AG04449 (cell line): ENCODE measurements at regions not wholly inside any gene's neighbourhood (a gene's known extent, or its start where the extent isn't known, plus 50 kb on each side); places are given as distances from the start of the nearest gene placed in this dataset.

Experiments used
- CTCF ChIA-PET: fragments of 350-600 bp; formaldehyde crosslinking; extraction: SDS; loops from one replicate; lab custom pipeline; 2021; ENCODE audit warnings: antibody characterized with exemption; lab: Yijun Ruan, JAX
- POLR2A ChIA-PET: fragments of 400-600, 350-600 bp; formaldehyde crosslinking; extraction: SDS; loops from one replicate; lab custom pipeline; 2020; ENCODE audit warnings: antibody characterized with exemption, inconsistent platforms; lab: Yijun Ruan, JAX
- DNase-seq: peaks from one replicate; pipeline ENCODE4 v3.0.0-alpha.2; 2010; ENCODE audit warnings: low read depth, low spot score
- H3K4me3 ChIP-seq: 2 replicates; pipeline ENCODE4 v1.5.1; 2011; ENCODE audit warnings: low read depth, mild to moderate bottlenecking, control low read depth, low read length
- TF ChIP-seq, protein P1 (sequence below): IDR thresholded peaks from one replicate; pipeline ENCODE4 v1.5.1; 2011; ENCODE audit warnings: mild to moderate bottlenecking, moderate library complexity, low read length, control low read depth, inconsistent platforms; ENCODE audit not compliant: insufficient read depth; ENCODE audit errors: missing control alignments

DNA sequence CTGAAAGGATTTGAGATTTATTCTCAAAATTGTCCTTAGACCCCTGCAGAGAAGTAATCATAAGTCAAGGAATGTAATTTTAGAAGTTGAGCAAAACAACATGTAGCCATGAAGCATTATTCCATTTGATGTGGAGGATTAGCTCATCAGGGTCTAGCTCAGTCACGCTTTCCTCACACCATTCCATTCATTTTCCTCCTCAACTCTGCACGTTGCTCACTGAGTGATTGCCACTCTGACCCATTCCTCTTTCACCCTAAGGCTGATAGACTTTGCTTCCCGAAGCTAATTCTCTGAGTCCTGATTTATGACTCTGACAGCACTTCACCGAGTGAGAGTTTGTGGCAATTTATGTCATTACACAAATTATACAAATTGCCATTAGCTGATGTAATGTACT lies 820.6 kb upstream of the PIK3C3 start:
- CTCF ChIA-PET, result interaction anchor here (0.7 kb wide), 1 partner anchor 11 kb away, joined by 4 read pairs; no protein-coding TSS in a partner anchor
- H3K4me3 ChIP-seq, result no peak overlapping the region
- DNase-seq, result no peak
- POLR2A ChIA-PET, result interaction anchor here (0.6 kb wide), 1 partner anchor 19 kb away, joined by 3 read pairs; no protein-coding TSS in a partner anchor
- TF ChIP-seq, protein P1, sequence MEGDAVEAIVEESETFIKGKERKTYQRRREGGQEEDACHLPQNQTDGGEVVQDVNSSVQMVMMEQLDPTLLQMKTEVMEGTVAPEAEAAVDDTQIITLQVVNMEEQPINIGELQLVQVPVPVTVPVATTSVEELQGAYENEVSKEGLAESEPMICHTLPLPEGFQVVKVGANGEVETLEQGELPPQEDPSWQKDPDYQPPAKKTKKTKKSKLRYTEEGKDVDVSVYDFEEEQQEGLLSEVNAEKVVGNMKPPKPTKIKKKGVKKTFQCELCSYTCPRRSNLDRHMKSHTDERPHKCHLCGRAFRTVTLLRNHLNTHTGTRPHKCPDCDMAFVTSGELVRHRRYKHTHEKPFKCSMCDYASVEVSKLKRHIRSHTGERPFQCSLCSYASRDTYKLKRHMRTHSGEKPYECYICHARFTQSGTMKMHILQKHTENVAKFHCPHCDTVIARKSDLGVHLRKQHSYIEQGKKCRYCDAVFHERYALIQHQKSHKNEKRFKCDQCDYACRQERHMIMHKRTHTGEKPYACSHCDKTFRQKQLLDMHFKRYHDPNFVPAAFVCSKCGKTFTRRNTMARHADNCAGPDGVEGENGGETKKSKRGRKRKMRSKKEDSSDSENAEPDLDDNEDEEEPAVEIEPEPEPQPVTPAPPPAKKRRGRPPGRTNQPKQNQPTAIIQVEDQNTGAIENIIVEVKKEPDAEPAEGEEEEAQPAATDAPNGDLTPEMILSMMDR, result no peak

DNA sequence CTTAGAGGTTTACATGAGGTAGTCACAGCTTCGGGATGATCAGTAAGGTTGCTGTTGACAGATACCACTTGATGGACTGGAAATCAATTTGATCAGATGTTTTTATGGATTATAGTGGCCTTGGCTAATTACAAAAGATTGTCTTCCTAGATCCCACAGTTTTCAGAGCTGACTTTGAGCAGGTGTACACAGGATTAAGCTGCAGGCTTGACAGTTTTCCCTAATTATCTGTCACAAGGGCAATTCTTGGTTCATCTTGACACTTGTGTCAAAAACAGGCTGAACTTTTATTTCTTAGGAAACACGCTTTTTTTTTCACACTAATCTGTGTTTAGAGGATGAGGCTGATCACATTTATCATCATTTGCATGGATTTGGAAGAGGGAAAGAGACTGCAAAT lies 824.0 kb upstream of the PIK3C3 start:
- TF ChIP-seq, protein P1, result no peak
- H3K4me3 ChIP-seq, result no peak overlapping the region
- ChIA-PET POLR2A (no interaction called here), CTCF (no interaction called here)
- DNase-seq, result no peak

DNA sequence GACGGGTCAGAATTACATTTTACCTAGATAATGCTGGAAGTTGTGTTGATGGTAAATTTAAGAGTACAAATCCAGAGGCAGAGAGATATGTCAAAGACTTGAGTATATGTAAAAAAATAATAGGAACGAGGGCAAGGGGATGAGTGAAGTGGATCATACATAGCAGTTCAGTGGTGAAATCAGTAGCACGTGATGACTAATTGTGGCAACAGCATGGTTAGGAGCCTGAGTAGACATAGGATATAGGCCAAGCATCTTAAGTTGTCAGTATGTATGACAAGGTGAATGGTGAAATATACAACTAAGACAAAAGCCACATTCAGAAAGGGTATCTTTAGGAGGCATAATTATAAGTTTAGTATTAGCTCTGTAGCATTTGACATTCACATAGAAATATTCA lies 826.5 kb upstream of the PIK3C3 start:
- POLR2A ChIA-PET, result no interaction called here
- no peak overlapping the region for H3K4me3 ChIP-seq
- no peak for DNase-seq
- TF ChIP-seq, protein P1, result no peak
- CTCF ChIA-PET, result no interaction called here

DNA sequence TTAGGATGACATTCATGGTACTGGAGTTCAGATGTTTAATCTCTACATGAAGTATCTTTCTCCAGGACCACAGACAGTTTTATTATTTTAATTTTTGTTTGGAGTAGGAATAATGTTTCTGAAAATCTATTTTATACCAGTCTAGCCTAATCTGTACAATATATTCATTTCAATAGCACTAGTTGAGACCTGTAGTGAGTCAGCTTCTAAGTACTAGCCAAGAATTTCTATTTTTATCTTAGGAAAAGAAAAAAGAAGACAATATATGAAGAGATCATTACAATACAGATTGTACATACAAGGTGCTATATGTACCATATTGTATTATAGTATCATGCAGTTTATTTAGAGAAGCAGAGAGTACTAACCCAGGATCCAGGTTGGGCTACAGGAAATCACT lies 826.9 kb upstream of the PIK3C3 start:
- CTCF ChIA-PET, result no interaction called here
- no peak overlapping the region for H3K4me3 ChIP-seq
- POLR2A ChIA-PET, result no interaction called here
- TF ChIP-seq, protein P1, result no peak
- no peak for DNase-seq

DNA sequence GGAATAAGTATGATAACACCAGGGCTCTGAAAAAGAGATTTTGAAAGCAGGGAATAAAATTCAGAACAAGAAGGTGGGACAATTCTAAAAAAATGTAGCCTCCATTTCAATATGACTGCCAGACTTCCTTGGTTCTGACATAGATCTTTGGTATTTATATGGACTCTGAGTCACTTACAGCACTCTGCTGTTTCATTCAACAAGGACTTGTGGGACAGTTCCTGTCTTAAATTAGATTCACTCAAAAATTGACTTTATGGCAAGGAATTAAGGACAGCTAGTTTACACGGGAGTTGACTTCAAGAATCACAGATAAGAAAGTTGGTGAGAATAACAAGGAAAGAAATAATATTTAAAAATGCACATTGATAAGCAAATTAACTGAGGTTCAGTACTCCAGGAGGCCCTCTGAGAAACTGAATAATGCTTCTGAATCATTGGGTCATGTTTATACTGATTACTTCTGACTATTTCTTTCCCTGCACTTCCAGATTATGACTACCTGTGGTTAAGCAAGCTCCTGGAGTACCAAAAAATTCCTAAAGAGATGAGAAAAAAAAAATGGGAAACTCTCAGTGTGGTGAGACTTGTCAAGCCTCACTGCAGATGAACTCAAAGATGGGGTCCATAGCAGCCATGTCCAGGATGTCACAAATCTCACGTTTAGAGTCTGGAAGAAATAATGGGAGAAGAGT lies 828.3 kb upstream of the PIK3C3 start:
- H3K4me3 ChIP-seq, result no peak overlapping the region
- POLR2A ChIA-PET, result no interaction called here
- TF ChIP-seq, protein P1, result no peak
- peak; percentile 33 for DNase-seq
- CTCF ChIA-PET, result no interaction called here

DNA sequence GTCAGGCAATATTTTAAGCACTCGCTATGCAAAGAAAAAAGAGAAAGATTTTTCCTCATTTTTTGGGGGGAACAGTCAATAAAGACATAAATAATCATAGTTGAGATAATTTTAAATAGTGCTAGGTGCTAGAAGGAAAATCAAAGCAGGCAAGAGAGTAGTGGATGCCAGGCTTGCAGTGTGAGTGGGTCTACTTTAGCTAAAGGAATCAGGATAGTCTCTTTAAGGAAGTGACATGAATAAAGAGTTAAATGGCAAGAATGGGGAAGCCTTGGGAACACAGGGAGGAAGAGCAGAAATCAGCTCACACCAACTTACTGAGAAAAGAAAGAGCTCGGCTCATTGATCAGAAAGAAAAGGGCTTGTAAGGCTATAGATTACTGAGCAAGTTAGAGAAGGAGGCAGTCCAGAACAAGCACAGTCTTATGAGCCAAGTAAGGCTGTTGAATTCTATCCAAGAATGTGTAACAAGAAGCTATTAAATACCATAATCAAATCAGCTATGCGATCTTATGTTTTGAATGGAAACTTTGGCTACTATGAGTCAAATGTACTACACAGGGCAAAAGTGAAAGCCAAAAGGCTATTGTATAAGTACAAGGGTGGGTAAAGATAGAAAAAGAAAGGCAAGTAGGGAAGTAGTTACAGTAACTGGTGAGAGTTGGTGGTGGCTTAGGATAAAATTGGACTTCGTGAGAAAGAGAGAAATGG lies 833.8 kb upstream of the PIK3C3 start:
- ChIA-PET CTCF (no interaction called here), POLR2A (no interaction called here)
- no peak overlapping the region for H3K4me3 ChIP-seq
- TF ChIP-seq, protein P1, result no peak
- peak; percentile 44 for DNase-seq
